ENCODE measurements at regions not wholly inside any gene's neighbourhood (a gene's known extent, or its start where the extent isn't known, plus 50 kb on each side); places are given as distances from the start of the nearest gene placed in this dataset.

DNA sequence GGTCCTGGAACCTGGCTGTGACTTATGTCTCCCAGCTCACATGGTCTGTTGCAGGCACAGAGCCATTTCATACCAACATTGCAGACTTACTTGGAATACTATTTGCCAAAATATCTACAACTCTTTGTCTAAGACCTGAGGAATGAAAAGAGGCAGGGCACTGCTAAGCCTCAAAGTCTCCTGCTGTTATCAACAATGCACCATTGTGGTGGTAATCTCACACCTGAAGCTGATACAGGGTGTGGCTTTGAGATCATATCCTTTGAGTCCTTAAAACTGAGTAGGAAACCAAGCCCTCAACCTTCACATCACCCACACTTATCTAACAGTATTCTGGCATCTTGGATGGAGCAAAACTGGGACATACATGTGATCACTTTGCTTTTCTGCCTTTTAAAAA lies 782.0 kb downstream of the EPHA3 start:
- Histone ChIP-seq H3K4me1 (no peaks in the 10 kb centered on the region), H3K27ac (no peak overlapping the region), H3K4me3 (no peak overlapping the region), H3K27me3 (no peaks in the 10 kb centered on the region), H3K9me3 (peaks cover 0 to 11% (median 0%) of the 10 kb centered on the region in 4 donors), H3K36me3 (no peaks in the 10 kb centered on the region)
- TF ChIP-seq POLR2A (IDR thresholded peaks at IDR 0.05) (no peak), EP300 (IDR thresholded peaks at IDR 0.05) (no peak)
- TF ChIP-seq, protein P1, sequence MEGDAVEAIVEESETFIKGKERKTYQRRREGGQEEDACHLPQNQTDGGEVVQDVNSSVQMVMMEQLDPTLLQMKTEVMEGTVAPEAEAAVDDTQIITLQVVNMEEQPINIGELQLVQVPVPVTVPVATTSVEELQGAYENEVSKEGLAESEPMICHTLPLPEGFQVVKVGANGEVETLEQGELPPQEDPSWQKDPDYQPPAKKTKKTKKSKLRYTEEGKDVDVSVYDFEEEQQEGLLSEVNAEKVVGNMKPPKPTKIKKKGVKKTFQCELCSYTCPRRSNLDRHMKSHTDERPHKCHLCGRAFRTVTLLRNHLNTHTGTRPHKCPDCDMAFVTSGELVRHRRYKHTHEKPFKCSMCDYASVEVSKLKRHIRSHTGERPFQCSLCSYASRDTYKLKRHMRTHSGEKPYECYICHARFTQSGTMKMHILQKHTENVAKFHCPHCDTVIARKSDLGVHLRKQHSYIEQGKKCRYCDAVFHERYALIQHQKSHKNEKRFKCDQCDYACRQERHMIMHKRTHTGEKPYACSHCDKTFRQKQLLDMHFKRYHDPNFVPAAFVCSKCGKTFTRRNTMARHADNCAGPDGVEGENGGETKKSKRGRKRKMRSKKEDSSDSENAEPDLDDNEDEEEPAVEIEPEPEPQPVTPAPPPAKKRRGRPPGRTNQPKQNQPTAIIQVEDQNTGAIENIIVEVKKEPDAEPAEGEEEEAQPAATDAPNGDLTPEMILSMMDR (IDR thresholded peaks at IDR 0.05), result no peak
- DNase-seq (ENCODE audit: low spot score in 2 of 2), result no peak

DNA sequence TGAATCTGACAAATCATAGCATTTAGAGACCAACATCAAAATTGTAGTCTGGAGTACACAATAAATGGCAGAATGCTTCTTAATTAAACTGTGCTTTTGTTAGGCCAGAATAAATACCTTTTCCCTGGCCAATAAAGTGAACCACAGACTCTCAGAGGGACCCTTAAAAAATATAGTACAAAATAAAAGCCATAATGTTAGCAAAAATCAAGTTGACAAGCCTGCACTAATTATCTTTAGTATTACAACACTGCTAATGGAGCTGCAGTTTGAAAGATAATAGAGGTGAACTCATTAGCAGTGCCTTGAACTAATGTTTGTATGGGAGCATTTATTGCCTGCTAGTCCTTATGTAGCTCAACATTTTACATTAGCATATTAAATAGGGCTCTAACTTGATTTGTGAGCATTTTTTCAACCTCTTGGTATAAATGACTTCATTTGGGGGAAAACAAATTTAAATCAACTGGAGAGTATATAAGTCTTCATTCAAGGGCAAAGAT lies 801.3 kb downstream of the EPHA3 start:
- DNase-seq (ENCODE audit: low spot score in 2 of 2), result no peak
- TF ChIP-seq, protein P1 (IDR thresholded peaks at IDR 0.05), result no peak
- no peak for TF ChIP-seq EP300 (IDR thresholded peaks at IDR 0.05)
- no peak for TF ChIP-seq POLR2A (IDR thresholded peaks at IDR 0.05)
- H3K4me3 ChIP-seq, result no peak overlapping the region
- H3K27me3 ChIP-seq, result no peaks in the 10 kb centered on the region
- no peaks in the 10 kb centered on the region for H3K4me1 ChIP-seq
- no peak overlapping the region for H3K27ac ChIP-seq
- H3K9me3 ChIP-seq, result peaks cover 0 to 11% (median 0%) of the 10 kb centered on the region in 4 donors
- H3K36me3 ChIP-seq, result no peaks in the 10 kb centered on the region

DNA sequence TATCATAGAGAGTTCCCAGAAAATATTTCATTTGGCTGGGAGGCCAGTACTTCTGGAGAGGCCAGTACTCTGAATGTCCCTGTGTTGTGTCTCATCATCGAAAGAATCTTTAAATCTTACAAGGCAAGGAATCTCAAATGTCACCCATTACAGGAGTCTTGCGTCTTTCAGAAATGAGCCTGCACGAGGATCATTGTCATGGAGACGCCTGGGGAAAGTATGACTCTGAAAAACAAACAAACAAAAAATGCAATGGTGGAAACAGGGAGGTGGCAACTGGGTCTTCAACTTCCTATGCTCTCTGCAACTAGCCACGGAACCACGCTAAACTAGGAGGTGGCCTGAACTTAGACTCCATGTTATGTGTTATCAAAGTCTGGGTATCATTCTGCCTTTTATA lies 804.6 kb downstream of the EPHA3 start:
- Histone ChIP-seq H3K27ac (no peak overlapping the region), H3K36me3 (no peaks in the 10 kb centered on the region), H3K4me3 (no peak overlapping the region), H3K27me3 (no peaks in the 10 kb centered on the region), H3K9me3 (peaks cover 0 to 8% (median 0%) of the 10 kb centered on the region in 4 donors), H3K4me1 (no peaks in the 10 kb centered on the region)
- DNase-seq (ENCODE audit: low spot score in 2 of 2), result no peak
- 82 to 84% methylated on average over 6 of the region's 6 CpGs for WGBS, 2 donors
- TF ChIP-seq EP300 (IDR thresholded peaks at IDR 0.05), result no peak
- TF ChIP-seq POLR2A (IDR thresholded peaks at IDR 0.05), result no peak
- TF ChIP-seq, protein P1 (IDR thresholded peaks at IDR 0.05), result no peak

DNA sequence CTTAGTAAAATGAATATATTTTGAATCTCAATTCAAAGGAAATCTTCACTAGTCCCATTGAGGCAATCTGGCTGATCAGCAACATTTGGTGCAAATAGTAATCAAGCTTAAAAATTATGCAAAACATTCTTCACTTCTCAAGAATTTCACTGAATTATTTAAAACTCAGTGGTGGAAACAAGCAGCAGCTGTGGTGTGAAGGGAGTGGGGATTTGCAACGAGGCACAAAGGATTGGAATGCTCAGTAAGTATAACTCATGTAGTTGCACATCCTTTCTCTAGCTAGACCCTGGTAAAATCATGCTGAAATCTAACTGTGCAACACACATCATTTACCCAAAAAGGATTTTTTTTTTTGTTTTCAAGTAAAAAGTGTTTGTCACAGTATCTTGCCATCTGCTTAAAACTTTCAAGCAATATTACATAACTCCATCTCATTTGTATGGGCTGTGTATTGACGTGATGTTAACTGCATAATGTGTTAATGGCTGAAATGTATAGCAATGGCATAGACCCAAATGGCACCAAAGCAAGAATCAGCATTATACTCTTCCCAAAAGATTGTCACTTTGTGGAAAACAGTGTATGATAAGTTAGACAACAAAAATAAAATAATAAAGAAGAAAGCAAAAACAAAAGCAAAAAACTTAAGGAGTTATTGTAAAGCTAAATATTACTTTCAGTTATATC lies 816.6 kb downstream of the EPHA3 start:
- no peaks in the 10 kb centered on the region for H3K9me3 ChIP-seq
- DNase-seq (ENCODE audit: low spot score in 2 of 2), result no peak
- H3K4me1 ChIP-seq, result no peaks in the 10 kb centered on the region
- WGBS, 2 donors, result 47 to 51% methylated on average over 2 of the region's 2 CpGs
- H3K27ac ChIP-seq, result no peak overlapping the region
- no peak for TF ChIP-seq EP300 (IDR thresholded peaks at IDR 0.05)
- TF ChIP-seq, protein P1 (IDR thresholded peaks at IDR 0.05), result no peak
- TF ChIP-seq POLR2A (IDR thresholded peaks at IDR 0.05), result no peak
- no peaks in the 10 kb centered on the region for H3K36me3 ChIP-seq
- H3K4me3 ChIP-seq, result no peak overlapping the region
- no peaks in the 10 kb centered on the region for H3K27me3 ChIP-seq

DNA sequence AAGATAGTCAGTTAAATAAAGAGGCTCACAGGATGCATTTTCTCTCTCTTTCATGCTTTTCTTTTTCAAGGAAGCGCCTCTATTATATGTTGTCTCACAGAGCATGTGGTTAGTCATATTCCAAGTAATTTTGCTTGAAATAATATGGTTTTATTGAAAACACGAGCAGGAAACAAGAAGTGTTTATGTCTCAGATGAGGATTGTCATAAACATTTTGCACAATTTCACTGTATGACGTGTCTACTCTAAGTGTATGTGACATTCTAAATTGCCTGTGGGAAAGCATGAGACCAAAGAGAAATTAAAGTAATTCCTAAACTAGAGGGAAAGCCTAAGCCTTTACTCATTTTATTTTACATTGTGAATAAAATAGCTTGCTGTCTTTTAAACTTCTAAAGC lies 818.6 kb downstream of the EPHA3 start:
- H3K36me3 ChIP-seq, result no peaks in the 10 kb centered on the region
- TF ChIP-seq POLR2A (IDR thresholded peaks at IDR 0.05), result no peak
- no peak for TF ChIP-seq EP300 (IDR thresholded peaks at IDR 0.05)
- TF ChIP-seq, protein P1 (IDR thresholded peaks at IDR 0.05), result no peak
- DNase-seq (ENCODE audit: low spot score in 2 of 2), result no peak
- no peaks in the 10 kb centered on the region for H3K9me3 ChIP-seq
- H3K27ac ChIP-seq, result no peak overlapping the region
- H3K27me3 ChIP-seq, result no peaks in the 10 kb centered on the region
- H3K4me3 ChIP-seq, result no peak overlapping the region
- H3K4me1 ChIP-seq, result no peaks in the 10 kb centered on the region
- 61 to 64% methylated on average over 3 of the region's 3 CpGs for WGBS, 2 donors
